Epithelial cell of prostate (primary cell): ENCODE measurements at regions not wholly inside any gene's neighbourhood (a gene's known extent, or its start where the extent isn't known, plus 50 kb on each side); places are given as distances from the start of the nearest gene placed in this dataset.
A peak's percentile ranks its signal among the peaks of the same experiment; 100 is the strongest.

Experiments used
- DNase-seq: peaks from one replicate; pipeline ENCODE4 v3.0.0-alpha.2; 2011; ENCODE audit warnings: low read depth, low spot score
- H3K27ac ChIP-seq: fragments of 450-650 bp; 2 replicates; pipeline ENCODE4 v1.5.1; 2017; ENCODE audit warnings: mild to moderate bottlenecking

GRCh38 chr19:28988066-28988465 lies 224.9 kb downstream of the UQCRFS1 start:
- no peak for DNase-seq
- H3K27ac ChIP-seq = no peak overlapping the region

- no peak for DNase-seq
- H3K27ac ChIP-seq = no peak overlapping the region
These were observed 225.8 kb downstream of the UQCRFS1 start for GRCh38 chr19:28987177-28987576.

GRCh38 chr19:28985201-28985600 lies 227.8 kb downstream of the UQCRFS1 start:
- no peak for DNase-seq

GRCh38 chr19:28984315-28984714 lies 228.6 kb downstream of the UQCRFS1 start:
- H3K27ac ChIP-seq = no peak overlapping the region
- DNase-seq = no peak

More at GRCh38 chr19:28985201-28985600, 227.8 kb downstream of the UQCRFS1 start:
- no peak overlapping the region for H3K27ac ChIP-seq

- no peak for DNase-seq
- H3K27ac ChIP-seq = no peak overlapping the region
These were observed 229.5 kb downstream of the UQCRFS1 start for GRCh38 chr19:28983430-28983829.

- no peak overlapping the region for H3K27ac ChIP-seq
- no peak for DNase-seq
These were observed 231.0 kb downstream of the UQCRFS1 start for GRCh38 chr19:28981994-28982393.

- DNase-seq = no peak
- H3K27ac ChIP-seq = no peak overlapping the region
These were observed 231.4 kb downstream of the UQCRFS1 start for GRCh38 chr19:28981518-28981917.

GRCh38 chr19:28980236-28980868 lies 232.6 kb downstream of the UQCRFS1 start:
- DNase-seq = no peak
- H3K27ac ChIP-seq = no peak overlapping the region

- DNase-seq = no peak
These were observed 235.1 kb downstream of the UQCRFS1 start for GRCh38 chr19:28977826-28978225.

GRCh38 chr19:28972058-28972852 lies 240.7 kb downstream of the UQCRFS1 start:
- no peak overlapping the region for H3K27ac ChIP-seq

More at GRCh38 chr19:28977826-28978225, 235.1 kb downstream of the UQCRFS1 start:
- H3K27ac ChIP-seq = no peak overlapping the region

GRCh38 chr19:28971513-28971912 lies 241.4 kb downstream of the UQCRFS1 start:
- no peak overlapping the region for H3K27ac ChIP-seq

More at GRCh38 chr19:28972058-28972852, 240.7 kb downstream of the UQCRFS1 start:
- DNase-seq = no peak

GRCh38 chr19:28971049-28971448 lies 241.9 kb downstream of the UQCRFS1 start:
- no peak overlapping the region for H3K27ac ChIP-seq
- no peak for DNase-seq

More at GRCh38 chr19:28971513-28971912, 241.4 kb downstream of the UQCRFS1 start:
- DNase-seq = no peak

- no peak for DNase-seq
- H3K27ac ChIP-seq = no peak overlapping the region
These were observed 244.2 kb downstream of the UQCRFS1 start for GRCh38 chr19:28968721-28969120.

- no peak for DNase-seq
- no peak overlapping the region for H3K27ac ChIP-seq
These were observed 246.1 kb downstream of the UQCRFS1 start for GRCh38 chr19:28966737-28967399.

- DNase-seq = no peak
- H3K27ac ChIP-seq = no peak overlapping the region
These were observed 248.5 kb downstream of the UQCRFS1 start for GRCh38 chr19:28964500-28964899.

- DNase-seq = no peak
- H3K27ac ChIP-seq = no peak overlapping the region
These were observed 249.3 kb downstream of the UQCRFS1 start for GRCh38 chr19:28963486-28964250.

GRCh38 chr19:28961772-28962500 lies 251.0 kb downstream of the UQCRFS1 start:
- DNase-seq = no peak
- peak overlapping the region; percentile 27 for H3K27ac ChIP-seq

GRCh38 chr19:28960986-28961705 lies 251.8 kb downstream of the UQCRFS1 start:
- H3K27ac ChIP-seq = peak overlapping the region; percentile 27
- DNase-seq = no peak

GRCh38 chr19:28960586-28960985 lies 252.4 kb downstream of the UQCRFS1 start:
- DNase-seq = no peak
- peak overlapping the region; percentile 27 for H3K27ac ChIP-seq
